H1 (cell line): ENCODE measurements at regions not wholly inside any gene's neighbourhood (a gene's known extent, or its start where the extent isn't known, plus 50 kb on each side); places are given as distances from the start of the nearest gene placed in this dataset.

ENCODE experiments used
- CBX5 ChIP-seq: fragments of 300-800, 300-1000 bp; sonication (generic); IDR thresholded peaks from 2 replicates; pipeline ENCODE4 v1.7.1; 2016; ENCODE audit warnings: antibody characterized with exemption, low read length, low read depth
- POLR2A ChIP-seq, 2 experiments: IDR thresholded peaks; 1 replicate in 1 of 2; 2 replicates in 1 of 2; pipeline ENCODE4 v1.6.1; 2011; ENCODE audit warnings: low read depth in 2 of 2, low read length in 2 of 2, mild to moderate bottlenecking in 2 of 2; ENCODE audit errors: control extremely low read depth in 1 of 2

- no peak for TF ChIP-seq POLR2A (IDR thresholded peaks at IDR 0.05; ENCODE audit: control extremely low read depth in 1 of 2, low read depth in 2 of 2, low read length in 2 of 2)
- TF ChIP-seq CBX5 = no peak
These were observed 55.1 kb upstream of the STARD13 start for GRCh38 chr13:33340631-33341030.
